HT1080 (cell line): ENCODE measurements at regions not wholly inside any gene's neighbourhood (a gene's known extent, or its start where the extent isn't known, plus 50 kb on each side); places are given as distances from the start of the nearest gene placed in this dataset.
"Not testable (repeated sequence)": the region's sequence is repeated elsewhere in the genome, so short reads cannot be mapped to it uniquely, and the experiment has no call there.

Experiments used
- DNase-seq: peaks from one replicate; pipeline ENCODE4 v3.0.0-alpha.2; 2015; ENCODE audit warnings: low read depth

DNA sequence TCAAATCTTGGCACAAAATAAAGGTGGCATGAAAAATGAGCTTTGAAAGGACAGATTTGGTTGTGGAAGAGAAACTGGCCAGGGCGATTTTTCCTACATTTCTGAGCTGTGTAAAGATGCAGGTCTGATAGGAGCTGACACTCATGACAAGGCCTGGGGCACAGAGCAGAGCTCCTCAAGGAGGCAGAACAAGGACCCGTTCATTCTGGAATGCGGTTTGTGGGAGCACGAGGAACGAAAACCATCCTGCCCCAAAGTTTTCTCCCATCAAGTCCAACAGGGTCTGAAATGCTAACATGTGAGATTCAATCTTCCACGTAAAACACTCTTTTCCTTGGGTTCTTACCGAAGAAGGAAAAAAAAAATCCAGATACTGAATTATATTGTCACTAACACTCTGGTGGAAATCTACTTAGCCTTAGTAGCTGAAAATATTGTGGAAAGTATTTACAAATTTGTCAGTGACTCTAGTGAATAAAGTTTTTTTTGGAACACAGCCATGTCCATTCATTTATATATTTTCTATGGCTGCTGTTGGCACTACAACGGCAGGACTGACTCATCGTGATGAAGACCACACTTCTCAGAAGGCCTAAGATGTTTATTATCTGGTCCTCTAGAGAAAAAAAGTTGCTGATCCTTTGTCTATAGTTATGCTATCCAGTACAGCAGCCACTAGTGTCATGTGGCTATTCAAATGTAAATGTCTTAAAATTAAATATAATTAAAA, 215.7 kb downstream of the BAMBI start:
- DNase-seq = peak; percentile 50

DNA sequence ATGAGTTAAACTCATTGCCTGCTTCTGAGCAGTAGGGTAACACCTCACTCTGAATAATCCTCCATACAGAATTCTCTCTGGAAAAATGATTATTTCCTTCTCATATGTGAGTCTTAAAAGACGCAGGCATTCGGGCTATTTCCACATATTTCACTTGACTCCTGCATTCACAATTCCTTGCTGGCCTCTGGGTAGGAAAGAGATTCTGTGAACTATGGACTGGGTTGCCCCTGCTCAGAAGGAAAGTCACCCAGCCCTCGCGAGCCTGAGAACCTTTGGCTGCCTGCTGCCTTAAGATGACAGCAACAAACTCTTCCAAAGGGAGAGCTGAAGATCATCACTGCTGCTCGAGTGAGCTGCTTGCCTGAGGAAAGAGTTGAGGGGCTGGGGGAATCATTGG, 216.8 kb downstream of the BAMBI start:
- no peak for DNase-seq

DNA sequence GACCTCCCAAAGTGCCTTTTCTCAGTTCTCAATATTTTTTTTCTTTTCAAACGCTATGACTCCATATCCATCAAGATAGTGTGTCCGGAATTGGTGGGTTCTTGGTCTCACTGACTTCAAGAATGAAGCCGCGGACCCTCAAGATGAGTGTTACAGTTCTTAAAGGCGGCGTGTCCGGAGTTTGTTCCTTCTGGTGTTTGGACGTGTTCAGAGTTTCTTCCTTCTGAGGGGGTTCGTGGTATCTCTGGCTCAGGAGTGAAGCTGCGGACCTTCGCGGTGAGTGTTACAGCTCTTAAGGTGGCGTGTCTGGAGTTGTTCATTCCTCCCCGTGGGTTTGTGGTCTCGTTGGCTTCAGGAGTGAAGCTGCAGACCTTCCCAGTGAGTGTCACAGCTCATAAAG, 218.3 kb downstream of the BAMBI start:
- not testable (repeated sequence) for DNase-seq

DNA sequence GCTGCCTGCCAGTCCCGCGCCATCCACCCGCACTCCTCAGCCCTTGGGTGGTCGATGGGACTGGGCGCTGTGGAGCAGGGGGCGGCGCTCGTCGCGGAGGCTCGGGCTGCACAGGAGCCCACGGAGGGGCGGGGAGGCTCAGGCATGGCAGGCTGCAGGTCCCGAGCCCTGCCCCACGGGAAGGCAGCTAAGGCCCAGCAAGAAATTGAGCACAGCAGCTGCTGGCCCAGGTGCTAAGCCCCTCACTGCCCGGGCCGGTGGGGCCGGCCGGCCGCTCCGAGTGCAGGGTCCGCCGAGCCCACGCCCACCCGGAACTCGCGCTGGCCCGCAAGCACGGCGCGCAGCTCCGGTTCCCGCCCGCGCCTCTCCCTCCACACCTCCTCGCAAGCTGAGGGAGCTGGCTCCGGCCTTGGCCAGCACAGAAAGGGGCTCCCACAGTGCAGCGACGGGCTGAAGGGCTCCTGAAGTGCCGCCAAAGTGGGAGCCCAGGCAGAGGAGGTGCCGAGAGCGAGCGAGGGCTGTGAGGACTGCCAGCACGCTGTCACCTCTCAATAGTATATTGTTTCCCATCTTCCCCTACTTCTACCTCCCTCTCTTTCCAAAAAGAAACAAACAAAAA, 219.6 kb downstream of the BAMBI start:
- DNase-seq = not testable (repeated sequence)

DNA sequence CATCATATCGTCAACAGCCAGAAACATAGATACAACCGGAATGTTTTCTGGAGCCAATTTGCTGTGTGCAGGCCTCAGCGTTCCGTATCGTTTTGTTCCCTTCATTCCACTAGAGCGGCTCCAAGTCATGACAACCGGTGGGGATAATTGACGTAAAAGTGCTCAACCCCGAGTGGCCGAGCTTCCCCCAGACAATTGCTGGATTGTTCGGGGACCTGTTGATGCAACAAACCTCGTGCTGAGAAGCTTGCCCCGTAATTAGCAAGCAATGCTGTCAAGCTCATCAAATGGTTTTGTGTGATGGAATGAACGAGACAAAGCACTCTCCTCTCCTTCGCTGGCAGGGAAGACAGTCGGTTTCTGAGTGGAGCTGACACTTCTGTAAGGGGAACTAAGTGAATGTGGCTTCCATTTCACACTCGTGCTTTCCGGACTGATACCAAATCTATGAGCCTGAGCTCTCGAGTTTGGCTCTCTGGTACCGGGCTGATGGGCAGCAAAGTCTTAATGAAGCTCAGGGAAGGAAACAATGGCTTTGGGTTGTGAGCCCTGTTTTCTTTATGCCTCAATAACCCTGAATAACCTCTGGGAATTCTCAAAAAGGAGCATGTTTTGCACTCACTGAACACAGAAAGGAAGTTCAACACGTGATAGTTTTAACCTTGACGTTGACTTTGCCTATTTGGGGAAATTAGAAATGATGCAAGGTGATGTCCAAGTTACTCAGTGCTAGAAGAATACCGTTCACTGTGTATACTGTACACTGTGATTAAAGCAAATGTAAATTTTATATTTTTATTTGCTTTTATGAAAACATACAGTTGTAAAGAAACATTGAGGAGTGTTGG, 220.5 kb downstream of the BAMBI start:
- DNase-seq = no peak

DNA sequence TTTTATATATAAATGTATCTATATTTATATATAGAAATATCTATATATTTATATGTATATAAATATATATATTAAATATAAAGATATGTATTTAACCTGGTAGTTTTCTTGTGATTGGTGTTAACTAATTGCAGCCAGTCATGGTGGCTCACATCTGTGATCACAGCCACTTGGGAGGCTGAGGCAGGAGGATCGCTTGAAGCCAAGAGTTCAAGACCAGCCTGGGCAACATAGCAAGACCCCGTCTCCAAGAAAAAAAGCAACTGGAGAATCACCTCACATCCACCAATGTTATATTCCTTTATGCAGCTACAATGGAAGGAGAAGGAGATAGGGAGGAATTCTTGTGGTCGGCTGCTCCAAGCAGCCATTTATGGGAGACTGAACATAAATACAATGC, 224.9 kb downstream of the BAMBI start:
- DNase-seq = no peak

DNA sequence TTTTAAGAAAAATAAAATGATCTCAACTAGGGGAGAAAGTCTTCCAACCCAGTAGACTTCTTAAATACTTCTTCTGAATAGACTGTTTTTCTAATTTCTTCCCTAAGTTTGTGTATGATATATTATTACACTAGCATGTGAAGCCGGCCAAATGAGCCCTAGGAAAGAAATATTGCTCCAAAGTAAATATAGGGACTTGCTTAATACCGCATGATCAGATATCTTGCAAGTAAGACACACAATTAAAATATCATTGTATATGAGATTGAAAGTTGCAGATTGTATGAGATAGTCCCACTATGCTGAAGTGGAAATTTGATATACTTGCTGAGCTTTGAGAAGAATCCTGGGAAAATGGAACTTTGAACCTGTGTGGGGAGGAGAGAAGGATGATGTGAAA, 225.7 kb downstream of the BAMBI start:
- DNase-seq = no peak

DNA sequence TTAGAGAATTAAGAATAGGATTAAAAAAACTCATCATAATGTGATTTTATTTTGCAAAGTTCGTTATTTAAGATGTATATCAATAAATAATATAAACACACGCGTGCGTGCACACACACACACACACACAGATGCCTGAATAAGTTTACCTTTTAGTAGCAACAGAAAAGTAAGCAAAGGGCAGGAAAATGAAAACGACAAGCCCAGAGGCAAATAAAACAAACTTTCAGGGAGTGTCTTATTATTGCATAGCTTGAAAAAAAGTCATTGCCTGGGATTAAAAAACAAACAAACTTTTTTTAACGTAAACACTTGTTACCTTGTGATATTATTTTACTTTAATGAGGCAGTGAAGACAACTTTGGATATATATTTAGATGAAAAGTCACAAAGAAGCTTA, 226.4 kb downstream of the BAMBI start:
- no peak for DNase-seq

DNA sequence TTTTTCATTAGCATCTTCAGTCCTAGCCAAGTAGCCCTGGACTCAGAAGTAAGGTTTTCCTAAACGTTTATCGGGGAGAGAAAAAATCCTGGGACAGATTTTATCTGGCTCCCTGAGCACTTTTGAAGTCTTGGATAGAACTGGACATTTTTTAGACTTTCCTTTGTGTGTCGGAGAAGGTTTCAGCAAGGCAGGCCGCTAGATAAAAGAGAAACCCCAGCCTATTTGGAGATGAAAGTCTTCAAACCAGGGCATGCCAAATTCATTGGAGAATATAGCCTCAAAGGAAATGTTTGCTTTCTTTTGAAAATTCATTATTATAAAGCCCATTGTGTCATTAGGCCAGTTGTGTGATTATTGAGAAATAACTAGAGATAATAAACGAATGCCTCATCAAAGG, 228.1 kb downstream of the BAMBI start:
- no peak for DNase-seq

DNA sequence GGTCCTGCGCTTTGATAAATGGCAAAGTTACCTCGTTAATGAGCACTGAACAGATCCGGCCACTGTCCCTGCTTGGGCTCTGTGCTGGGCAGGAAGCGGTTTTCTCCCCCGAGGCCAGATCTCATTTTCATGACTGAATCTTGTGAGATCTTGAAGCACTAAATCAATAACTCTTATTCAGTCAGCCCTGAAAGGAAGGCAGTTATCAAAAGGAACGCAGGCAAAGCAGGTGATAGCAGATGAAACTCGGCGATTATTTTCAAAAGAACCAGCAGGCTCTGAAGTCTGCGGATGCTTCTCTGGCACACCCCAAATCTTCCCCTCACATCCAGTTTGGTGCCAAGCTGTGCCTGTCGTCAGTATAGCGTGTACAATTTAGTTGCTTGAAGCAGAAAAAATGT, 228.7 kb downstream of the BAMBI start:
- DNase-seq = no peak

DNA sequence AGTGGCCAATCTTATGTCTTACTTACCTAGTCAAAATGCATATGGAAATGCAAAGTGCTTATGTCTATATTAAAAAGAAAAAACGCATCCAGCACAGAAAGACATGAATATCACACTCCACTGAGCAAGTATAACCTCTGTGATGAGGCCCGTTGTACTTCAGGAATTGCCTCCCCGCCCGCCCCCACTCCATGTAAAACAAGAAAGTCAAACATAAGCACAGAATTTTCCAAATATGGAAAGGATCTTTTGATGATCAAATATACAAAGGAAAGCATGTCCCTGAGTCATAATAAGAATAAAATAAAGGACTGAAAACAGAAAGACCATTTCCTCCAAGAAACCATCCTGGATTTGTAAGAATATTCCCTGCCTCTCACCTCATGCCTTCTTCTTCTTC, 229.1 kb downstream of the BAMBI start:
- no peak for DNase-seq

DNA sequence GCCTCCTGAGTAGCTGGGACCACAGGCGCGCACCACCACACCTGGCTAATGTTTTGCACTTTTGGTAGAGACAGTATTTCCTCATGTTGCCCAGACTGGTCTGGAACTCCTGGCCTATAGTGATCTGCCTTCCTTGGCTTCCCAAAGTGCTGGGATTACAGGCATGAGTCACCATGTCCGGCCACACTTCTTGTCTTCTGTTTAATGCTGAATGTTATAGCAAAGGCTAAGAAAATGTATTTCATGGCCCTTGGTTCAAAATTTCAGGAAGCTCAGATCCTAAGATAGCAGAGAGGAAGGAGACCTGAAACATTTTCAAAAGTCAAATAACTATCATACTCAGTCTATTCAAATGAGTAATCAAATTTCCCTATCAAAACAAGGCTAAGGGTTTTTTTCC, 229.6 kb downstream of the BAMBI start:
- peak; percentile 64 for DNase-seq

DNA sequence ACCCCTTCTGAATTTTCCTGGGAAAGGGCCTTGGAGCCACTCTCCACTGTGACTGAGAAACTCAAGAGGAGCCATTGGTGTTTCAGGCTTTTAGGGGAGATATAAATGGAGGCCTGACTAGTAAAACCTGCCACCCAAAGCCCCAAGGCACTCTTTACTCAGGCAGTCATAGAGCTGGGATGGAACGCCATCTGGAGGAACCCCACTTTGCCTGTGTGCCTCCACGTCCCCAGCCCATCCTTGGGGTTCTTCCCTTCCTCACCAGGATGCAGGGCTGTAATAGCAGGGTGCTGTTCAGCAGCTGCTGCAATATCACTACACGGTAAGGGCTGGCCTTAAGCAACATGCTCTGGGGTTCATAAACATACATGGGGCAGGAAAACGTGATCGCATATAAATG, 232.6 kb downstream of the BAMBI start:
- no peak for DNase-seq

DNA sequence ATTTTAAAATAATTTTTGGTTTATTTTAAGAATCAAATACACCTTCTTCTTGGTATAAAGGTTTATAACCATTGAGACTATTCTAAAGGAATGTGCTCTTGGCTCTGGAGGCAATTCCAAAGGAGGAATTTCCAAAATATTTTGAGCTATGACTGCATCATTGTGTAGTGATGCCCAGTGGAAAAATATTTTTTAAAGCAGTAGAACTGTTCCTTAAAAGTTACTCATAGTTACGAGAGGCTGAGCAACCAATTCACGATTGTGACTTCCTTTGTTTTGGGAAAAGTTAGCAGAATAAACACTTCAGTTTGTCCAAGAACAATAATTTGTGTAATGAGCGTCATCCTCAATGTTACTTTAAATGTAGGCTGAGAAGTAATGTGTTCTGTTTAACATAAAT, 233.6 kb downstream of the BAMBI start:
- DNase-seq = no peak

DNA sequence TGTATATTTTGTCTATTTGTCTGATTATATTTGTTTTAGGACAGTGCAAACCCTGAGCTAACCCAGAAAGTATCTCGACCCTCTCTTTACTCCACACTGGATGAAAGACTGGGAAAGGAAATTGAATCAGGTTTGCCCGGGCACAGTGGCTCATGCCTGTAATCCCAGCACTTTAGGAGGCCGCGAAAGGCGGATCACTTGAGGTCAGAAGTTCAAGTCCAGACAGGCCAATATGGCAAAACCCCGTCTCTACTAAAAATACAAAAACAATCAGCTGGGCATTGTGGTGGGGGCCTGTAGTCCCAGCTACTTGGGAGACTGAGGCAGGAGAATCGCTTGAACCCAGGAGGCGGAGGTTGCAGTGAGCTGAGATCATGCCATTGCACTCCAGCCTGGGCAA, 234.2 kb downstream of the BAMBI start:
- not testable (repeated sequence) for DNase-seq

DNA sequence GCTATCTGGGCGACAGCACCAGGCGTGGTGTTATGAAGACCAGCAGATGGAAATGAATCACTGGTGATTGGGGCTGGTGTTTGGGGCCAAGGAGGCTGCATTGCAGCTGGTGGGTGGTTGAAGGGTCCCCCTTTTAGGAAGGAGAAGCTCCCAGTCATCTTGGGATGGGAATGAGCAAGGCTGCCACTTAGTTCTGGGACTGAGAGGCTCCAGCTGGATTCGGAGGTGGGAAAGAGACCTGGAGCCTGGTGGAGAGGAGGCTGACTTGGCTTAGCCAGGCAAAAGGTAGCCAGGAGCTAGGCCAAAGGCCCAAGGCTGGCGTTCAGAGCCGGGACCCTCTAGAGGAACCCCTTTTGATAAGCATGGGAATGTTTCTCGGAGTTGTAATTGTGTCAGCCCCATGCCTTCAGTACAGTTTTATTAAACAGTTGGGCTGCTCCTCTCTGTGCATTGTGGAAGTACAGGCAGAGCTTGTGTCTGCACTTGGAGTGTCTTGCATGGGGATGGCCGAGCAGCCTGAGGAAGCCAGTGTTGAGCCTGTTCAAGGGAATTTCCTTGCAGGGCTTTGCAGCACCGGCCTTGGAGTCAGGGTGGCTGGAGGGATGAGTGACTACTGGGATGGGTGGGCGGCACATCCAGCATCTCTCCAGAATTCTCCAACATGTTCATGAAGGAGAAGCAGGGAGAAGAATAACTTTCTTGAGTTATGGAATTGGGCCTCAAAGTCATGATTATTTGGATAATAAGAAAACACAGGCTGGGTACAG, 234.9 kb downstream of the BAMBI start:
- DNase-seq = no peak

DNA sequence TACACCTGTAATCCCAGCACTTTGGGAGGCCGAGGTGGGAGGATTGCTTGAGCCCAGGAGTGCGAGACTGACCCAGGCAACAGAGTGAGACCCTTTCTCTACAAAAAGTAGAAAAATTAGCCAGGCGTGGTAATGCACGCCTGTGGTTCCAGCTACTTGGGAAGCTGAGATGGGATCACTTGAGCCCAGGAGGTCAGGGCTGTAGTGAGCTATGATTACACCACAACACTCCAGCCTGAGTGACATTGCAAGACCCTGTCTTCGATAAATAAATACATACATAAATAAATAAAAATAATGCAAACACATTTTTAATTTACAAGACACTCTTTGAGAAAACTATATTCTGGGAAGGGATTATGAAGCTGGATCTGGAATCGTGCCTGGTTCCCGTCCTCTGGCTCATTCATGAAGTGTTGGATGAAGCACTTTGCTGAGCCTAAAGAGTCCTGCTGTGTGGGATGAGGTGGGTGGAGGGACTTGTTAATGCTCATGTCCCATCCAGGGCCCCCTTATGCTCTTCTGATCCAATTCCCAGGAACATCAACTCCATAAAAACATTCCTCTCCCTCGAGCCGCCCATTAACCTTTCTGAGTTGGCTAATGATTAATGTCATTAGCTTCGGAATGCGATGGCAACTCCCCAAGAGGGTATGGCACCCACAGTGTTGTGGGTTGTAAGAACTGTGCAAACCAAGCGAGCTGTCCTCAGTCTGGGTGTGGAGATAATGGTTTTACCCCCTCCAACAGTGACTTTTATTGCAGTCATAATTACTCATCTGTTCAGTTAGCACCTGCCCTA, 236.3 kb downstream of the BAMBI start:
- no peak for DNase-seq

DNA sequence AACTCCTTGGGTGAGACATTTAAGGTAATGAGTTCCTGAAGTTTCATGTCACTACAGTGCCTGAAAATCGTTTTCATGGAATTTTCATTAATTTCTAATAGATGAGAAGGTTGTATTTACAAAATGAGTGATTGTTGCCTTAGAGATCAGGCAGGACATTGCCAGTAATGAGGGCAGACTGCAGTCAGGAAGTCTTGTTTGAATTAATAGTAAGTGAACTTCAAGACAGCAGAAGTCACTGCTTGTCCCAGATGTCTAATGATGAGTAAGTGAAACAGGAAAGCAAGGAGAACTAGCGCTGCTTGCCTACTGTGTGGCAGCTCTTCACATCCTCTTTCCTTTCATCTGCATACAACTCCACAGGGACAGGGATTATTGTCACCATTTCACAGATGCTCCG, 237.4 kb downstream of the BAMBI start:
- DNase-seq = peak; percentile 20

DNA sequence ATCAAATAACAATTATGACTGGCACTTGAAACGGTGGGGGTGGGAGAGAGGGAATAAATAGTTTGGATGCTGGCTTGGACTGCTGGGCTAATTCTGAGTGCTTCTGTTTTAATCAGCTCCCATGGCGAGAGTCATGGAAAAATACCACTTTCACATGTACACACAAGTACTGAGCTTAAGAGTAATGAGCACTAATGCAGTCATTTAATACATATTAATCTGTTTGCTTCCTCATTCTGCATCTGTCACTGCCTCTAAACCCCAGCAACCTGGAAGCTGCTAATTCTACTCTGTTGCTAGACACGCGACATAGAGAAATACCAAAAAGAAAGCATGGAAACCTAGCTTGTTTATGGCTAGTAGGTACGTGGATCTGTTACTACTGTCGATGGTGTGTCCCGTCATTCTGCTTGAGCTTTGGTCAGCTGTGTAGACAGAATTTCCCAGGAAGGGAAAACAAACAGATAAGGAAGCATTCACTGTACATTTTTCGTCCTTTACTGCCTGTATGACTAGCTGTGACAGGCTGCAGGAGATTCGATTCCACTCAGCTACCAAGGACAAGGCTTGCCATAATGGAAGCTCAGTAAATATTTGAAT, 238.8 kb downstream of the BAMBI start:
- no peak for DNase-seq

DNA sequence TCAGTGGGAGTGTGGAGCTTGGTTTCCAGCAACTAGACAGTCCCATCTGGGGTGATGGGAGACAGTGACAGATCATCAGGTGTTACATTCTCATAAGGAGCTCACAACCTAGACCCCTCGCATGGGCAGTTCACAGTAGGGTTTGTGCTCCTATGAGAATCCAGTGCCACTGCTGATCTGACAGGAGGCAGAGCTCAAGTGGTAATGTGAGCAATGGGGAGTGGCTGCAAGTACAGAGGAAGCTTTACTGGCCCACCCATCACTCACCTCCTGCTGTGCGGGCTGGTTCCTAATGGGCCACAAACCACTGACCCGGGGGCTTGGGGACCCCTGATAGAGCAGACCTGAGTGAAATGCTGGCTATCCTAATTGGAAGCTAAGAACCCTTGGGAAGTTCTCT, 242.8 kb downstream of the BAMBI start:
- DNase-seq = no peak
